HG02884 (cell line): ENCODE measurements at regions not wholly inside any gene's neighbourhood (a gene's known extent, or its start where the extent isn't known, plus 50 kb on each side); places are given as distances from the start of the nearest gene placed in this dataset.
A peak's percentile ranks its signal among the peaks of the same experiment; 100 is the strongest.
"Not testable (repeated sequence)": the region's sequence is repeated elsewhere in the genome, so short reads cannot be mapped to it uniquely, and the experiment has no call there.

ENCODE experiments used
- ATAC-seq: cut with Tn5 transposase; IDR thresholded peaks from one replicate; pipeline ENCODE4 v1.9.1; 2021; ENCODE audit warnings: mild to moderate bottlenecking, moderate library complexity; ENCODE audit not compliant: unreplicated experiment

GRCh38 chr6:165852676-165853075 lies 189.6 kb upstream of the PDE10A start:
- ATAC-seq: no peak

DNA sequence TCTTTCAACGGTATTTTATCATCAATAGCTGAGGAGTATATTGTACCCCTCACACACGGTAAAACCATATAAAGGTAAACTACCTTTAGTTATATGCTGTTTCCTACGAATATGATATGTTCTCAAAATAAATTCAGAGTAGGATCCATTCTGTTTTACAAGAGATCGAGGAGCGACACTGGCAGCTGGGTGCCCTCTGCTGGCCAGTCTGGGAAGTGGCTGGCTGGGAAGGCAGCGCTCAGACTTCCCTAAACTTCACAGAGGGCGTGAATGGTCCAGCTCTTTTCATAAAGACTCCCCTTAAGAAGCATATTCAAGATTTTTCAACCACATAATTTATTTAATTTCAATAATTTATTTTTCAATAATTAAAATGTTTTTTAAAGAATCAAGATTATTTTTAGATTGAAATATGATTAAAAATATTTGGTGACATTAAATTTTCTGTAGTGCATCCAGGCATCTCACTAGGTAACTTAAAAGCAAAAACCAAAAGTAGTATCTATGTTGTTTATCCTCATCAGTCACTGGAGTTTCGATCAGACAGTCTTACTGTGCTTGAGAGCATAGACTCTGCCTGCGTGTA lies 187.5 kb upstream of the PDE10A start:
- peak; percentile 90 for ATAC-seq

GRCh38 chr6:165849534-165850430 lies 186.7 kb upstream of the PDE10A start:
- peak; percentile 13 for ATAC-seq

GRCh38 chr6:165848086-165848426 lies 185.0 kb upstream of the PDE10A start:
- ATAC-seq: no peak

DNA sequence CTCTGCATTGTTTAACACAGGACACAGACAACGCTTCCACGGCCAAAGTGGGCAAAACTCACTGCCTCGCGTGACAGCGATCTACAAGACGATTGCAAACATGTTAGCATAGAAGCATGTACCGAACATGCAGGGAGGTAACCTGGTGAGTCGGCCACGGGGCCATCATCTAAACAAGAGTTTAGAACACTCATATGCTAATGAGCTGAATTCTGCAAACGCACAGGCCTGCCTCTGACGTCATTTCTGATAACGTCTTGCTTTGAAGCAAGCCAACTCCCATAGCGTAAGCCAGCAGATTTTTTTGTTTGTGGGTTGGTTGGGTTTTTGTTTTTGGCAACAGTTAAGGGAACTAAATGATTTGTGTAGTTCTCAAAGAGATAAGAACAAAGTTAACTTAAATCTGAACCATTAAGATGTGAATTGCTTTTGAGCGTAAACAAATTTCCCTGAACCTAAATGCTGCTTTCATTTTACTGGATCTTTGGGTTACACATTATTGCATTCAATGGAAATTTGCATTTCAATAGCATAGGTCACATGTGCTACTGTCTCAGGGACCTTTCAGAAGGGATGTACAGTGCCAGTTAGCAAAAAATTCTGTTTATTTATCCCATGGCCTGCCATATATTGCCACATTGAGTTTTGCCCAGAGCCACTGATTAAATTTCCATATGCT lies 184.5 kb upstream of the PDE10A start:
- no peak for ATAC-seq

- ATAC-seq: no peak
Observed at GRCh38 chr6:165846123-165846966, 183.3 kb upstream of the PDE10A start.

GRCh38 chr6:165845493-165845892 lies 182.5 kb upstream of the PDE10A start:
- ATAC-seq: no peak

GRCh38 chr6:165844801-165845364 lies 181.8 kb upstream of the PDE10A start:
- no peak for ATAC-seq

GRCh38 chr6:165844232-165844631 lies 181.2 kb upstream of the PDE10A start:
- ATAC-seq: no peak

GRCh38 chr6:165843568-165844113 lies 180.6 kb upstream of the PDE10A start:
- ATAC-seq: no peak

DNA sequence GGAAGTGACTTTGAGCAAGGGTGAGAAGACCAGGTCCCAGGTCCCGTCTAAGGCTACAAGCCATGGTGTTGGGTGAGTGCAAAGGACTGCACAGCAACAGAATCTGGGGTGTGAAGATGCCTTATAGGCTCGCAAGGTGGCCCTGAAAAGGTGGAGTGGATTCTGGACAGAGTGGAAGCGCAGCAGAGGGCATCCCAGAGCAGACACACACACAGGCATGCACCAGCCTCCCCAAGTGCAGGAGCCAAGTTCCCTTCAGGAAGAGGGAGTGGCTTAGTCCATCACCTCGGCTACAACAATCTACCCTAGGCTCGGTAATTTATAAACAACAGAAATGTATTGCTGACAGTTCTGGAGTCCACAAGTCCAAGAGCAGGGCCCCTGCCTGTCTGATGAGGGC lies 180.1 kb upstream of the PDE10A start:
- no peak for ATAC-seq

GRCh38 chr6:165842281-165842936 lies 179.4 kb upstream of the PDE10A start:
- ATAC-seq: no peak

DNA sequence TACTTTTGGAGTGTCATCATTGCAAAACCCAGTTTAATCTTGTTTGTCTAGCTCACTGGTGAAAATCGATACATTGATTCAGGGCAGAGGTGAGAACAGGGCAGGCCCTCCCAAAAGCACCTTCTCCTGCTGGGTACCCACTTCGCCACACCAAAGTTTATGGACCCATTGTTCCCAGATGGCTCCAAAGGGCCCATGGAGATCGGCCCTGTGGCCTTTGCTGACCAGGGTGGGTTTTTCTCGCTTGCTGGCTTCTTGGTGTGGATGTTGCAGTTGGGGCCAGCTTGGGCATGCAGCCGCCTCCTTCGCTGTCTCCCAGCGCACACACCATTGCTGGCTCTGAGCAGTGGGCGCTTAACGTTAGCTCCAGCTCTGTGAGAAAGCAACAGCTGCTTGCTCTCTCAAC lies 178.1 kb upstream of the PDE10A start:
- no peak for ATAC-seq

- ATAC-seq: no peak
Observed at GRCh38 chr6:165837948-165838745, 175.1 kb upstream of the PDE10A start.

DNA sequence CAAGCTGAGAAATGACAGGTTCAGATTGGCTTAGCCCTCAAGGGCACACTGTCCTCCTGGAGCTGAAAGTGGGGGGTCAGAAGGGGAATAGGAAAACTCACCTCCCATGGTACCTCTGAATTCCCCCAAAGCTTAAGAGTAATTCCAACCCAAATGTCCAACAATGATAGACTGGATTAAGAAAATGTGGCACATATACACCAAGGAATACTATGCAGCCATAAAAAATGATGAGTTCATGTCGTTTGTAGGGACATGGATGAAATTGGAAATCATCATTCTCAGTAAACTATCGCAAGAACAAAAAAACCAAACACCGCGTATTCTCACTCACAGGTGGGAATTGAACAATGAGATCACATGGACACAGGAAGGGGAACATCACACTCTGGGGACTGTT lies 173.6 kb upstream of the PDE10A start:
- ATAC-seq: not testable (repeated sequence)

DNA sequence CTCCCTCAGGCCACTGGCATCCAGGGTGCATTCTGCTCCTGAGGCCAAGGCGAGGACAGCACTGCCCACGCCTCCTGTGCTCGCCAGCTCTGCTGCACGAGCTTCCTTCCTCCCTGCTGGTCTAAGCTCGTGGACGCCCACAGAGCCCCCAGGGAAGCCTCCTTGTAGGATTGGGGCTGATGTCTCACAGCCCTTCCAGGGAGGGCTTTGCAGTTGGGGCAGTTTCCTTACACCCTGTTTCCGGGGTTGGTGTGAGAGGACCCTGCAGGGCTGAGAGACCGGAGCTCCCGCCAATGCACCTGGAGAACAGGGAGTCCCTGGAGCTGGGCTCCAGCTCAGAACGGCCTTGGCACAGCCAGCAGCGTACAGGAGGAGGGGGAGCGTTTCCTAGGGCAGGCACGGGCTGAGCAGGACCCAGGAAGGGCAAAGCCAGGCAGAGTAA lies 172.4 kb upstream of the PDE10A start:
- no peak for ATAC-seq

- no peak for ATAC-seq
Observed at GRCh38 chr6:165834613-165835259, 171.7 kb upstream of the PDE10A start.

- no peak for ATAC-seq
Observed at GRCh38 chr6:165833355-165833754, 170.3 kb upstream of the PDE10A start.
